ENCODE measurements at regions not wholly inside any gene's neighbourhood (a gene's known extent, or its start where the extent isn't known, plus 50 kb on each side); places are given as distances from the start of the nearest gene placed in this dataset.
"Not testable (repeated sequence)": the region's sequence is repeated elsewhere in the genome, so short reads cannot be mapped to it uniquely, and the experiment has no call there.

DNA sequence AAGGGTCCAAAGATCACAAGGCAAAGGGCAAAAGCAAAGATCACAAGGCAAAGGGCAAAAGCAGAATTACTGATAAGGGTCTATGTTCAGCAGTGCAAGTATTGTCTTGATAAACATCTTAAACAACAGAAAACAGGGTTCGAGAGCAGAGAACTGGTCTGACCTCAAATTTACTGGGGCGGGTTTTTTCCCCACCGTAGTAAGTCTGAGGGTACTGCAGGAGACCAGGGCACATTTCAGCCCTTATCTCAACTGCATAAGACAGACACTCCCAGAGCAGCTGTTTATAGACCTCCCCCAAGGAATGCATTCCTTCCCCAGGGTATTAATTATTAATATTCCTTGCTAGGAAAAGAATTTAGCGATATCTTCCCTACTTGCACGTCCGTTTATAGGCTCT lies 61.3 kb downstream of the ZNF860 start:
- not testable (repeated sequence) for H3K36me3 ChIP-seq (ENCODE audit: control insufficient read depth in 3 of 3, insufficient read depth in 2 of 3, low read depth in 1 of 3, low read length in 3 of 3); H3K27ac ChIP-seq (ENCODE audit: low read depth in 1 of 3, low read length in 2 of 3); FAIRE-seq; H3K27me3 ChIP-seq (ENCODE audit: control insufficient read depth in 3 of 3, insufficient read depth in 3 of 3, low read length in 3 of 3); DNase-seq; H3K4me3 ChIP-seq (ENCODE audit: low read depth in 1 of 3, low read length in 3 of 3)
- 87 to 93% (median 91%) methylated on average over 6 of the region's 6 CpGs for WGBS, 3 donors
- peaks cover 0 to 22% of the 10 kb centered on the region in 2 donors for H3K9me3 ChIP-seq (ENCODE audit: control insufficient read depth in 2 of 2, insufficient read depth in 1 of 2, low read depth in 1 of 2, low read length in 1 of 2)
- peaks cover 2 to 26% (median 4%) of the 10 kb centered on the region in 3 donors for H3K4me1 ChIP-seq (ENCODE audit: control insufficient read depth in 3 of 3, insufficient read depth in 2 of 3, low read depth in 1 of 3, low read length in 2 of 3)

DNA sequence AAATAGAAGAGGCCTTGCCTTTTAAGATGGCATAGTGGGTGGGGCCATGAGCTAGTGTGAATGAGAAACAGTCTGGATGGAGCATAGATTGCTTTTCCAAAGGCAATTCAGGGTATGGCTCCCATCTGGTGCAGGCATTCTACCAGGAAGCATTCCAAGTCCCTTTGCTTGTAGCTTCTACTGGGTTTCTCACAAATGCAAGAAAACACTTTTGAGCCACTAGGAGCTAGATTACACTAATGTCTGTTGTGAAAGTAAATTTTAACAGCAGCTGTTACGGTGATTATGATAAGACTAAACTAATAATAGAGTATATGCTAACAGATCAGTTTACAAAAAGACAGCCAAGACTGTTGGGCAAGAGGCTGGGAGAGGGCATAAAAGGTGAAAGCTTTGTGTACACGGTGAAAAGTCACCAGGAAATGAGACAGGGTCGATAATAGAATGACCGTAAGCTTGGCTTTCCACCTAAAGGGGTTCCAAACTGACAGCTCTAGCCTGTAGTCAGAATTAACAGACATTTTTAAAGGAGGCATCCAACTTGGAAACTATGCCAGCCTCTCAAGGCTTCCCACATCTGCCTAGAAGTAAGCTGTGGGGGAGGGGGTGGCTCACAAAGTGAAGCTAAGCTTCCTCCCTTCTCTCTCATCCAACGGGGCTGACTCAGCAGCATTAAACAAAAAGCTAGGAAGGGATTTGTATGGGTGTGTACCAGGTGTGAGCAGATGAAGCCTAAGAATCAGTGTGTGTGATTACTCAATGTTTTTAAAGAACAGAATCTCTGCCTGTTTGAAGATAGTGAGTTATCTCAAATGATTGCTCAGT lies 61.1 kb upstream of the GPD1L start:
- Histone ChIP-seq H3K27me3 (ENCODE audit: control insufficient read depth in 3 of 3, insufficient read depth in 3 of 3, low read length in 3 of 3) (no peaks in the 10 kb centered on the region), H3K9me3 (ENCODE audit: control insufficient read depth in 2 of 2, insufficient read depth in 1 of 2, low read depth in 1 of 2, low read length in 1 of 2) (peaks cover 0 to 22% of the 10 kb centered on the region in 2 donors), H3K4me3 (ENCODE audit: low read depth in 1 of 3, low read length in 3 of 3) (peak overlapping the region in 1 of 3 donors; percentile 13), H3K27ac (ENCODE audit: low read depth in 1 of 3, low read length in 2 of 3) (peak overlapping the region; percentile 66 to 68 (median 66)), H3K36me3 (ENCODE audit: control insufficient read depth in 3 of 3, insufficient read depth in 2 of 3, low read depth in 1 of 3, low read length in 3 of 3) (no peaks in the 10 kb centered on the region), H3K4me1 (ENCODE audit: control insufficient read depth in 3 of 3, insufficient read depth in 2 of 3, low read depth in 1 of 3, low read length in 2 of 3) (peaks cover 2 to 26% (median 4%) of the 10 kb centered on the region in 3 donors)
- DNase-seq, result peak; percentile 68 to 78
- FAIRE-seq, result no peak
- 12 to 24% (median 20%) methylated on average over 5 of the region's 5 CpGs for WGBS, 3 donors

- FAIRE-seq (no peak), DNase-seq (no peak)
- H3K27ac ChIP-seq (ENCODE audit: low read depth in 1 of 3, low read length in 2 of 3), result peak overlapping the region in 2 of 3 donors; percentile 30 to 66
- 96 to 100% (median 100%) methylated on average over 1 of the region's 1 CpG for WGBS, 3 donors
- H3K4me3 ChIP-seq (ENCODE audit: low read depth in 1 of 3, low read length in 3 of 3), result no peak overlapping the region
- H3K36me3 ChIP-seq (ENCODE audit: control insufficient read depth in 3 of 3, insufficient read depth in 2 of 3, low read depth in 1 of 3, low read length in 3 of 3), result no peaks in the 10 kb centered on the region
- peaks cover 0 to 22% of the 10 kb centered on the region in 2 donors for H3K9me3 ChIP-seq (ENCODE audit: control insufficient read depth in 2 of 2, insufficient read depth in 1 of 2, low read depth in 1 of 2, low read length in 1 of 2)
- peaks cover 2 to 24% (median 4%) of the 10 kb centered on the region in 3 donors for H3K4me1 ChIP-seq (ENCODE audit: control insufficient read depth in 3 of 3, insufficient read depth in 2 of 3, low read depth in 1 of 3, low read length in 2 of 3)
- no peaks in the 10 kb centered on the region for H3K27me3 ChIP-seq (ENCODE audit: control insufficient read depth in 3 of 3, insufficient read depth in 3 of 3, low read length in 3 of 3)
Measured at GRCh38 chr3:32046102-32046501, 60.3 kb upstream of the GPD1L start.

- FAIRE-seq, result no peak
- Histone ChIP-seq H3K4me1 (ENCODE audit: control insufficient read depth in 3 of 3, insufficient read depth in 2 of 3, low read depth in 1 of 3, low read length in 2 of 3) (peaks cover 2 to 13% (median 4%) of the 10 kb centered on the region in 3 donors), H3K9me3 (ENCODE audit: control insufficient read depth in 2 of 2, insufficient read depth in 1 of 2, low read depth in 1 of 2, low read length in 1 of 2) (peaks cover 0 to 2% of the 10 kb centered on the region in 2 donors), H3K27ac (ENCODE audit: low read depth in 1 of 3, low read length in 2 of 3) (no peak overlapping the region), H3K4me3 (ENCODE audit: low read depth in 1 of 3, low read length in 3 of 3) (no peak overlapping the region), H3K27me3 (ENCODE audit: control insufficient read depth in 3 of 3, insufficient read depth in 3 of 3, low read length in 3 of 3) (no peaks in the 10 kb centered on the region), H3K36me3 (ENCODE audit: control insufficient read depth in 3 of 3, insufficient read depth in 2 of 3, low read depth in 1 of 3, low read length in 3 of 3) (no peaks in the 10 kb centered on the region)
- no peak for DNase-seq
- WGBS, 3 donors, result 94% methylated on average over 4 of the region's 4 CpGs
Measured at GRCh38 chr3:32048487-32049182, 57.8 kb upstream of the GPD1L start.

GRCh38 chr3:32049916-32050315 lies 56.5 kb upstream of the GPD1L start:
- peaks cover 2 to 11% (median 4%) of the 10 kb centered on the region in 3 donors for H3K4me1 ChIP-seq (ENCODE audit: control insufficient read depth in 3 of 3, insufficient read depth in 2 of 3, low read depth in 1 of 3, low read length in 2 of 3)
- no peaks in the 10 kb centered on the region for H3K36me3 ChIP-seq (ENCODE audit: control insufficient read depth in 3 of 3, insufficient read depth in 2 of 3, low read depth in 1 of 3, low read length in 3 of 3)
- H3K4me3 ChIP-seq (ENCODE audit: low read depth in 1 of 3, low read length in 3 of 3), result no peak overlapping the region
- H3K27me3 ChIP-seq (ENCODE audit: control insufficient read depth in 3 of 3, insufficient read depth in 3 of 3, low read length in 3 of 3), result no peaks in the 10 kb centered on the region
- no peak for DNase-seq
- WGBS, 3 donors, result 82 to 94% (median 88%) methylated on average over 1 of the region's 1 CpG
- no peak overlapping the region for H3K27ac ChIP-seq (ENCODE audit: low read depth in 1 of 3, low read length in 2 of 3)
- H3K9me3 ChIP-seq (ENCODE audit: control insufficient read depth in 2 of 2, insufficient read depth in 1 of 2, low read depth in 1 of 2, low read length in 1 of 2), result no peaks in the 10 kb centered on the region
- FAIRE-seq, result no peak

- not testable (repeated sequence) for H3K27ac ChIP-seq (ENCODE audit: low read depth in 1 of 3, low read length in 2 of 3)
Measured at GRCh38 chr3:32052230-32052629, 54.2 kb upstream of the GPD1L start.

GRCh38 chr3:32052851-32053250 lies 53.6 kb upstream of the GPD1L start:
- peaks cover 0 to 13% (median 0%) of the 10 kb centered on the region in 3 donors for H3K4me1 ChIP-seq (ENCODE audit: control insufficient read depth in 3 of 3, insufficient read depth in 2 of 3, low read depth in 1 of 3, low read length in 2 of 3)
- not testable (repeated sequence) for H3K27ac ChIP-seq (ENCODE audit: low read depth in 1 of 3, low read length in 2 of 3); DNase-seq; H3K9me3 ChIP-seq (ENCODE audit: control insufficient read depth in 2 of 2, insufficient read depth in 1 of 2, low read depth in 1 of 2, low read length in 1 of 2); H3K4me3 ChIP-seq (ENCODE audit: low read depth in 1 of 3, low read length in 3 of 3); H3K27me3 ChIP-seq (ENCODE audit: control insufficient read depth in 3 of 3, insufficient read depth in 3 of 3, low read length in 3 of 3); H3K36me3 ChIP-seq (ENCODE audit: control insufficient read depth in 3 of 3, insufficient read depth in 2 of 3, low read depth in 1 of 3, low read length in 3 of 3); FAIRE-seq
- 83 to 86% (median 84%) methylated on average over 5 of the region's 5 CpGs for WGBS, 3 donors

More at GRCh38 chr3:32052230-32052629, 54.2 kb upstream of the GPD1L start:
- not testable (repeated sequence) for H3K9me3 ChIP-seq (ENCODE audit: control insufficient read depth in 2 of 2, insufficient read depth in 1 of 2, low read depth in 1 of 2, low read length in 1 of 2); H3K36me3 ChIP-seq (ENCODE audit: control insufficient read depth in 3 of 3, insufficient read depth in 2 of 3, low read depth in 1 of 3, low read length in 3 of 3); H3K4me1 ChIP-seq (ENCODE audit: control insufficient read depth in 3 of 3, insufficient read depth in 2 of 3, low read depth in 1 of 3, low read length in 2 of 3); DNase-seq; FAIRE-seq; H3K27me3 ChIP-seq (ENCODE audit: control insufficient read depth in 3 of 3, insufficient read depth in 3 of 3, low read length in 3 of 3); H3K4me3 ChIP-seq (ENCODE audit: low read depth in 1 of 3, low read length in 3 of 3)
- 13 to 57% (median 22%) methylated on average over 2 of the region's 2 CpGs for WGBS, 3 donors

GRCh38 chr3:32056559-32057290 lies 49.7 kb upstream of the GPD1L start:
- Histone ChIP-seq H3K4me1 (ENCODE audit: control insufficient read depth in 3 of 3, insufficient read depth in 2 of 3, low read depth in 1 of 3, low read length in 2 of 3) (peaks cover 0 to 13% (median 0%) of the 10 kb centered on the region in 3 donors), H3K36me3 (ENCODE audit: control insufficient read depth in 3 of 3, insufficient read depth in 2 of 3, low read depth in 1 of 3, low read length in 3 of 3) (no peaks in the 10 kb centered on the region), H3K27me3 (ENCODE audit: control insufficient read depth in 3 of 3, insufficient read depth in 3 of 3, low read length in 3 of 3) (no peaks in the 10 kb centered on the region), H3K9me3 (ENCODE audit: control insufficient read depth in 2 of 2, insufficient read depth in 1 of 2, low read depth in 1 of 2, low read length in 1 of 2) (no peaks in the 10 kb centered on the region), H3K27ac (ENCODE audit: low read depth in 1 of 3, low read length in 2 of 3) (peak overlapping the region in 1 of 3 donors; percentile 52), H3K4me3 (ENCODE audit: low read depth in 1 of 3, low read length in 3 of 3) (no peak overlapping the region)
- 19 to 65% (median 52%) methylated on average over 5 of the region's 5 CpGs for WGBS, 3 donors
- peak; percentile 65 for FAIRE-seq
- DNase-seq, result peak; percentile 56 to 83
